Jurkat, Clone E6-1 (cell line): ENCODE measurements at regions not wholly inside any gene's neighbourhood (a gene's known extent, or its start where the extent isn't known, plus 50 kb on each side); places are given as distances from the start of the nearest gene placed in this dataset.

Source experiments
- DNase-seq: peaks from one replicate; pipeline ENCODE4 v3.0.0-alpha.2; 2011; ENCODE audit warnings: low read depth, low spot score
- H3K4me3 ChIP-seq: 2 replicates; pipeline ENCODE4 v1.5.1; 2011; ENCODE audit warnings: mild to moderate bottlenecking, low read length, control low read depth, moderate library complexity

DNA sequence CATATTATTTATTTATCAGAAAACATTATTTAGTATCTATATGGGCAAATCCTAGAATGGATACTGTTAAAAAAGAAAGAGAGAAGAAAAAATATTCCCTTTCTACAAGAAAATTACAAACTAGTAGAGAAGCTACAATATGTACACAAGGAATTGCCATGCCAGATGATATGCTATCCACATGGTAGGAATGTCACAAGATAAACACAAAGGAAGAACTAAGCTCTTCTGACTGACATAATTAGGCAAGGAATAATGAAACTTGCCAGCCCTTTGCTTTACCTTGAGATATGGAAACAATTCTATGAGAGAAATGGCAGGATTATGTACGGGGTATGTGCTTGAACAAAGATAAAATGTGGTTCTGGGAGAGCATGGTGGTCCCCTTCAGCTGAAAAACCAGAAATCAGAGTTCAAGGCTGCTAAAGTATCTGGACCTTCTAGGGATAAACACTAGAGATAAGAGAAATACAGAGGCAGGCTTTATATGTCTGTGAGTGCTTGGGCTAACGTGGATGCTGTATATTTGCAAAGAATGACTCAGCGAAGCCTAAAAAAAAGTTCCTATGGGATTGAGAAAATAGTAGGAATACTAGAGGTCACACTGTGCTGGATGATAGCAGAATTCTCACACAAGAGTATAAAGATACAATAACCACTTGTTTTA is 451.6 kb downstream of the TLE1 start:
- no peak for DNase-seq
- H3K4me3 ChIP-seq: no peak overlapping the region

DNA sequence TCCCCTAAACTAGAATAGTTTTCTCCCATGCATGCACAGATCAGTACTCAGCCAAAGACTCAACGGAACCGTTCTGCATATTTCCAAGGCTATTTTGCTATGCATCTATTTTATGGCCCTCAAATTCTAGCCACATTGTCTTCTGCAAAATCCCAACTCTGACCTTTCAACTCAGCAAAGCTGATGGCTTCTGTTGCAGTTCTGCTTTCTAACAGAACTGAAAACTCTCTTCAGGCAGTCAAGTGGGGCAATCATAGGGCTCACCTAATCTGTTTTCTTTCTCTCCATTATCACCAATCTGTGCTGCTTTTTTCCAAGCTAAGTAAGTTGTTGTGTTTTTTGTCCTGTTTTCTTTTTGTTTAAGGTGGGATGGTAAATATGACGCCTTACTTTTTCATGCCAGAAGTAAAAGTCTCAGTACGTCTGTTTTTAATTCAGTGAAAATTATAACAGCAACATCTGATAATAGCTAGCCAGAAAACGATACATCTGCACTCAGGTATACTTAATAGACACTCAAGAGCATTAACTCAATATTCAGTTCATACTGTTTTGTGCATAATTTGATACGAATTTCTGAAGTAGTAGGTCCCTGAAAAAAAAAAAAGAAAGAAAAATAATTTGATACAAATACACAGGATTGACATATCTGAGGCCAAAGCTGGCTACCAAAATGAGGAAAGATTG is 454.3 kb downstream of the TLE1 start:
- no peak overlapping the region for H3K4me3 ChIP-seq
- no peak for DNase-seq

DNA sequence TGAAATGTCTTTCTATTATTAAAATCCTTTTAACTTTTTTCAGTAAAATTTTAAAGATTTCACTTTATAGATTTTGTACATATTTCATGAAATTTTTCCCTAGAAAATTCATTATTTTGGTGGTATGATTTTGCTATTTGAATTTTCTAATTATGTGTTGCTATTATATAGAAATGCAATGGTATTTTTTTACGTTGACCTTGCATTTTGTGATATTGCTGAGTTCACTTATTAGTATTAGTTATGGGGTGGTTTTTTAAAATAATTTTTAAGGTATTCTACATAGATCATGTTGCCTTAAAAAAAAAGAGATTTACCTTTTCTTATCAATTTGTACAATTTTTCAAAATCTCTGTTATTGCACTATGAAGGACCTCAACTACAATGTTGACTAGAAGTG is 458.3 kb downstream of the TLE1 start:
- DNase-seq: no peak
- no peak overlapping the region for H3K4me3 ChIP-seq

DNA sequence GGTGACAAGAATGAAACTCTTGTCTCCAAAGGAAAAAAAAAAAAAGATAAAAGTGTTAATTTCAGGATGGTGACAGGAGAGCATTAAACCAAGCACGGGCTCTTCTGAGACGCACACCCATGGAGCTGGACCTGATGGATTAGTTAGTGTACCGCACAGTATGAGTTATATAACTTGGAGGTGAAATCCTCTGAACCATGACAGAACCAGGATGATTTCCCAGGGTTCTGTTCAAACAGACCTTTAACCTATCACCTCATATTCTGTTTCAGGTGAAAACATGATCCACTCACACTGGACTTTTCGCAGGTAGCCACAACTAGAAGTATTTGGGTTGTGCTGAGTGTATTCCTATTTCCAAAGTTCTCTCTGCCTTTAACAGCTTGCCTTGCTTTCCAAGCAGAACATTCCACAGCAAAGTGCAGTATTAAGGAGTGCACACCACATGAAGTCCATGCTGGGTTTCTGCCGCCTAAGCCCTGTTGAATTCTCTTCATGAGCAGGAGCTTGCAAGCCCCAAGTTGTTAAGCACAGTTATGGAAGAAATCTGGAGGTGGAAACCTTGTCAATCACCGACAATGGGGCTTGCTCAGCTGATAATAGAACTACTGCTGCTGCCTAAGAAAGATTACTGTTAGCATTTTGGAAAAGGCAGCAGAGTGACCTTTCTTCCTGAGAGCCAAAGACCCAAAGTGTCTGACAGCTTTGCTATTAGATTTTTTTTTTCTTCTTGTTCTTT is 461.7 kb downstream of the TLE1 start:
- H3K4me3 ChIP-seq: no peak overlapping the region
- DNase-seq: no peak

DNA sequence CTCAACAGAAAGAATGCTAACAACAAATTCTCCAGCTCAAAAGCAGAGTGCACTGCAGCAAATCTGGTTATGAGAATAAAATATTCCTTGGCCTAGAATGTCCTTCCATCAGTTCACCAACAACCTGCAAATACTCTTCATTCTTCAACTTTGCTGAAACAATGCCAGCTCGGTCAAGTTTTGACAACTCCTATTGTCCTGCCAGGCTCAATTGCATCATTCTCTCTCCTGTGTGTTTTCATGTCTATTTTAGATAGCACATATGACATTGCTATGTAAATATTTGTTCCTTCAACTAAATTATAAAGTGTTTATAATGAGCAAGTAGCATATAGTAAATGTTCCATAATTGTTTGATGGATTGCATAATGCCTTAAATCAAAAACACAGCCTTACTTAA is 463.8 kb downstream of the TLE1 start:
- no peak for DNase-seq
- H3K4me3 ChIP-seq: no peak overlapping the region

DNA sequence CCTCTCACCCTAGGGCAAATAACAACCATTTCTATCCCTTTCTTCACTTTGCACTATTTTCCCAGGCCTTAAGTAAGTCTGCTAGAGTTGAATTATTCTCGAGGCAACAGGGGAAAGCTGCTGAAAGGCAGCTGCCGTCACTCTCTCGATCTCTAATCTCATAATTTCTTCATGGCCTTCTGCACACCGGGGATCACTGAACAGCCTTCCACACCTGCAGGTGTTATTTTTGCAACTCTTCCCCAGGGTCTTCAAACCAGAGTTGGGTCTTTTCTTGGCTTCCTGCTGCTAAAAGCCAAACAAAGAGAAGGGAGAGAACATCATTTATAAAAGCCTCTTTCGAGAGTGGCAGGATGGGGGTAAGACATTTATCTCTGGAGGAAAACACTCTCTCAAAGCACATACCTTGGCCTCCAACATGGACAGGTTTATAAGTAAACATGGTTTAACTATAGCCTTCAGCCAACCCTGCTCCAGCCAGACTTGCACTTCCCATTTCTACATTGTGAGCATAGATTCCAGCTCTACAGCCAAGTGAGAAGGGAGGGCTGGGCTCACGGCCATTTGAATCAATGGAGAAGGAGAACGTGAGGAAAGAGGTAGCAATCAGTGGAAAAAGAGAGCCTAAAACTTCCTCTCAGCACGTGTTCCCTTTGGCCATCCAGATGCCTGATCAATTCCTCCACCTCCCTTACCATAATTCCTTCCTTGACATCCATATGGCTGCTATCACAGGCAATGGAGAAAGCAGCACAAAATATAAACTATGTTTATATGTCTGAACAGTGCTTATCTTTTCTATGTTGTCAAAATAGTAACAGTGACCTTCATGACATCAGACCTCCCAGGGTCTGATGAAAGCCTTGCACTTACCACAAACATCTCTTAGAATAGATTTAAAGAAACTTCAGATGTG is 464.9 kb downstream of the TLE1 start:
- H3K4me3 ChIP-seq: no peak overlapping the region
- DNase-seq: no peak

DNA sequence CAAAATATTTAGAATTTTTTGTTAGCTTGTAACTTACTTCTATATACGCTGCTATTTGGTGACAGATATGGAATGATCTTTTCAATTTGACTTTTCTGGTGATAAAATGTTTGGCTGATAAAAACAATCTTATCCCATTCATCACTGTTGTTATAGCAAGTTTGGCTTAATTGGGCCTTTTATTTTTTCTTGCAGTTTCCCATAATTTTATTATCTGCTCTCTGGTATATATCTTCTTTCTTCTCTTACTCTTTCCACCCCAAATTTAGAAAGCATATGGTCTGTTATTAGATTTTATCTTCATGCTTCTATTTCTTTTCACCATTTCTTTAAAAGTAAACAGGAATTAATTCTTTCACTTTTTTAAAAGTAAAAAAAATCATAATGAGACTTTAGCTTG is 474.4 kb downstream of the TLE1 start:
- H3K4me3 ChIP-seq: no peak overlapping the region
- no peak for DNase-seq

DNA sequence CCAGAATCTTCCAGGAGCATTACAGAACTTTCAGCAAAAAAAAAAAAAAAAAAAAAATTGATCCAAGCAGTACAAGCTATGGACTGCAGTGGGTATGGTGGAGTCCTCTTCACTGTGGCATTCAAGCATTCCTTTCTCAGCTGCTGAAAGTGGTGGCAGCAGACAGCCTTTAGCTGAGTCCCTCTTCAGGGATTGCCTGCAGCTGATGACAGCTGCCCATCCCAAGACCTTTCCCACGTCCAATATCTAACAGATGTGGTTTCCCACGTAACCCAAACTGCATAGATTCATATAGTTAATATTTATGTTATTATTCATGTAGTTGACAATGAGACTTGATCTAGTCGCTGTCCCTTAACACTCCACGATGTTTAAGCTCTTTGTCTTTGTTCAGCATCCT is 475.9 kb downstream of the TLE1 start:
- DNase-seq: no peak
- H3K4me3 ChIP-seq: no peak overlapping the region

DNA sequence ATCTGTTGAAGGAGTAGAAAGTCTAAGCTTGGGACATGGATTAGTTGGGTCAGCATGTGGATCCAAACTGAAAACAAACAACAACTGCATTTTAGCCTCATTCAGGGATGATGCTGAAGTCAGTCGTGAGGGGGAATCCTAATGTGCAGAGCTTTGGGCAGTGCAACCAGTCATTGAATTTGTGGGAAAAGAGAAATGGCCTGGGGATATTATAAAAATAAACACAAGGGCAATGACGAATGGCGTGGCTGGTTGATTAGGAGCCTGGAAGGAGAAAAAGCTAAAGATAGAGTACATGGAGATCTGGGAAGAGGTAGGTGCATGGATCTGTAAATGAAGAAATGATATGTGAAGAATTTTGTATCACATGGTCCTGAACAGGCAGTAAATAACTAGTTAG is 477.6 kb downstream of the TLE1 start:
- no peak for DNase-seq
- no peak overlapping the region for H3K4me3 ChIP-seq

DNA sequence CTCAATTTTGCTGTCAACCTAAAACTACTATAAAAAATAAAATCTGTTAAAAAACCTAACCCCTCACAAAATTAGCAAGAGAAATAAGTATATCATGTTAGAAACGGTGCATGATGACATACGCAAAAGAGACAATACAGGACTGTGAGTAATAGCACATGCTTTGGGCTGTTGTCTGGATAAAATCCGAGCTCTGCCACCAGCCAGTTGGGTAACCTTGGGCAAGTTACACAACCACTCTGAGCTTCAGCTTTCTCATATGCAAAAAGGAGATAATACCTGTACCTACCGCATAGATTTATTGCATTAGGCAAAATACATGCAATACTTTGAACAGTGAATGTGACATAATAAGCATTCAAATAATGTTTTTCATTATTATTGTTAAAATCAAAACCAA is 481.7 kb downstream of the TLE1 start:
- no peak for DNase-seq

DNA sequence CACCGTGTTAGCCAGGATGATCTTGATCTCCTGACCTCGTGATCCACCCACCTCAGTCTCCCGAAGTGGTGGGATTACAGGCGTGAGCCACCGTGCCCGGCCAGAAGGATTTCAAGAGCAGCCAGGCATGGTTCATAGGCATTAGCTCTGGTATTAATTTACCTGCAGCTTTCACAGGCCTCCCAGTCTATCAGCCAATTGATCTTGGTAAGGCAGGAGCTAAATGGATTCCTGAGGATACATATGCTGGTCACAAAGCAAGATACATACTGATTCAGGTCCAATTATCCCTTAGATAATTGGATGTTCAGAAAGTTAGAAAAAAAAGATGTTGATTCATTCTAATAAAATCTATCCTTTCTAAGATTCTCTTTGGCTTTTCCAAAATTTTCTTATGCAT is 487.1 kb downstream of the TLE1 start:
- no peak for DNase-seq

More for the DNA sequence above, 481.7 kb downstream of the TLE1 start:
- H3K4me3 ChIP-seq: no peak overlapping the region

DNA sequence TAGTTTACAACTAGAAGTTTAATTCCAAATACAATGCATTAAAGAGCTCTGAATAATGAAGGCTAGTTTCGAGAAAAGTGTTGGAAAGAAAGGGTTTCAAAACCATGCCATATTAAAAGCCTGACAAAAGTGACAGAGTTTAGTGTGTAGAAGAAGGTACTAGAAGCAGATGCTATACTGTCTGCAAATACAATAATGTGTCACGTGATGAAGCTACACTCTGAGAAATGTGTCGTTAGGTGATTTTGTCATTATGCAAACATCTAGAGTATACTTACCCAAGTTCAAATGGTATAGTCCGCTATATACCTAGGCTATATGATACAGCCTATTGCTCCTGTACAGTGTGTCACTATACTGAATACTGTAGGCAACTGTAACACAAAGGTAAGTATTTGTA is 494.1 kb downstream of the TLE1 start:
- no peak overlapping the region for H3K4me3 ChIP-seq
- no peak for DNase-seq

More for the DNA sequence above, 487.1 kb downstream of the TLE1 start:
- H3K4me3 ChIP-seq: no peak overlapping the region

DNA sequence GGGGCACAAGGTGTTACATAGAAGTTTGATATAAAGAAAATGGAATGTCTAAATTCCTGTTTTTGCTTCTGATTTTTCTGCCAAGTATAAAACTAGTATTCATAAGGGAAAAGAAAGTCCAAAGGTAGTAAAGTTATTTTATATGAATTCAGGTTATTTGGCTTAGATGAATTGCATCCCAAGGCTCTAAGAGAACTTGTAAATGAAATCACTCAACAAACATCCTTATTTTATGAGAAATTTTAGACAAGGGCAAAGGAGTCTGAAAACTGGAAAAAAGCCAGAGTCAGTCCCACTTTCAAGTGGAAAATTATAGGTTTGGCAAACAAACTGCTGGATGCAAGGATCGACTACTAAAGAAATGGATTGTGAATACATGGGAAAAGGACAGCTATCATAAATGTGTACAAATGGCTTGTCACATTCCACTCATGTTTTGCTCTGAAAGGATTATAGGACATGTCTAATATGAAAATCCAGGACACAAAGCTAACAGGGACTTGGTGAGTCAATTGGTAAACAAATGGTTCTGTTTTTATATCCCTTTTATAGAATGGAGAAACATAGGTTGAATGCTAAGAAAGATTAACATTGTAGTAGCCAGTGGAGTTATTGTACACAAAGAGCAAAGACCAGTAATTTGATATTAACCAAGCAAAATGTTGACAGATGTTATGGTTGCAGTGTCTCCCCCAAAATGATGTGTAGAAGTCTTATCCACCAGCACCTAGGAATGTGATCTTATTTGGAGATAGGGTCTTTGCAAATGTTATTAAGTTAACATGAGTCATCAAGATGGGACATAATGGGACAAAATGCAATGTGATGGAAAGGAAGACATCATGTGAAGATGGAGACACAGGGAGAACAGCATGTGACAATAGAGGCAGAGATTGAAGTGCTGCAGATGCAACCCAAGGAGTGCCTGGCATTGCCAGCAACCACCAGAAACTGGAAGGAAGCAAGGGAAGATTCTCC is 495.7 kb downstream of the TLE1 start:
- DNase-seq: no peak
- H3K4me3 ChIP-seq: no peak overlapping the region

DNA sequence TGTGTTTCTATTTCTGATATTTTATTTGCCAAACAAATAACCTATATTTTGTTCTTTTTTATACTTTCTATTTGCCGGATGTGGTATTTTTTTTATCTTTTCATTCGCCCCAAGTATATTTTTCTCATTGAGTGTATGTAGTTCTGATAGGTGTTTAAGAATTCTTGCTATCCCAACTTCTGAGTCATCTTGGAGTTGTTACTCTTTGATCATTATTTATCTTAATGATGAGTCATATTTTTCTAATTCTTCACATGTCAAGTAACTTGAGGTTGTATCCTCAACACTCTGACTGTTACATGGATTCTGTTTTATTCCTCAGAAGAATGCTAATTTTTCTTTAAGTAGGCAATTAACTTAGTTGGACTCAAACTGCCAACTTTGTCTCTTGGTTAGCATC is 498.1 kb downstream of the TLE1 start:
- DNase-seq: no peak
- no peak overlapping the region for H3K4me3 ChIP-seq

DNA sequence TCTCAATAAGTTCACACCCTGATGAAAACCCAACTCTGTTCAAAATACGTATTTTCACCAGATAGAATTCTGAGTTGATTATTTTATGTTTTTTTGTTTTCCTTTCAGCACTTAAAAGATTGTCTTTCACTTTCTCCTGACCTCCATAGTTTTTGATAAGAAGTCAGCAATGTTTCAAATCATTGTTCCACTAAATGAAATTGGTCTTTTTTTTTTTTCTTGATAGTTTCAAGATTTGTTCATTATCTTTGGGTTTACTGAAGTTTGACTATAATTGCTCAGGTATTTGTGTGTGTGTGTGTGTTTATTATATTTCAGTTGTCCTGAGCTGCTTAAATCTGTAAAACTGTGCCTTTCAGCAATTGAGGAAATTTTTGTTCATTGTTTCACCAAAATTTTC is 498.7 kb downstream of the TLE1 start:
- no peak for DNase-seq
- no peak overlapping the region for H3K4me3 ChIP-seq

DNA sequence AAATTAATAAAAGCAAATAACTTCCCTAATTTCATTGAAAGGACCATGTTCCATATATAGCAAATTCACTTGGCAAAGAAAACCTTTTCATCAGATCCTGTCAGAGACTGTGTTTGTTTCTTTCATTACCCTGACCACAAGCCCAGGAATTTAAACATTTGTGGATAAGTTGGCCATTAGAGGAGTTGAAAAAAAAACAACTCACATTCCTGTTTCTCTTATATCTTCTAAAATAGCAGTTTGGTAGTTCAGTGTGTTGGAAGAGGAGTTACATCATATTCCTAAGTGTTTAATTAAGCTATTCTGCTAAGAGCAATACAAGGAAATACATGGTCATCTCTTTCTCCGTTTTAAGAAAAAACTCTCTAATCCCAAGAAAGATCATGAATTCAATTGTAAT is 505.6 kb downstream of the TLE1 start:
- DNase-seq: no peak
- no peak overlapping the region for H3K4me3 ChIP-seq

DNA sequence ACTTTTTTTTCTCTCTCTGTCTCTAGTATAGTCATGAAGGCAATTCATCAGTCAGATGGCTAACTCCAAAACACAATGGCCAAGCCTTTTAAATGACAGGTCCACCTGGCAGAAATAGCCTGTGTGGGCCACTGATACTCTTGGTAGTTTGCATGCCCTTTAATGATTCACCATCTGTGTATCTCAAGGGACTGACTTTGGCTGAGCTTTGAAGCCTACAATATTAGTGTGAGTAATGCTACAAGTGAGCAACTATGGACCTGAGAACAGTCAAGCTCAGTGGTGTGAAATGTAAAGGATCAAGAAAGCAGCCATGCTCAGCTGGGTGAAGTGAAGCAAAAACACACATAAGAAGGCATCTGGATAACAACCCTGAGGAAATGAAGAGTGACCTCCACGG is 506.9 kb downstream of the TLE1 start:
- no peak for DNase-seq
- H3K4me3 ChIP-seq: no peak overlapping the region

DNA sequence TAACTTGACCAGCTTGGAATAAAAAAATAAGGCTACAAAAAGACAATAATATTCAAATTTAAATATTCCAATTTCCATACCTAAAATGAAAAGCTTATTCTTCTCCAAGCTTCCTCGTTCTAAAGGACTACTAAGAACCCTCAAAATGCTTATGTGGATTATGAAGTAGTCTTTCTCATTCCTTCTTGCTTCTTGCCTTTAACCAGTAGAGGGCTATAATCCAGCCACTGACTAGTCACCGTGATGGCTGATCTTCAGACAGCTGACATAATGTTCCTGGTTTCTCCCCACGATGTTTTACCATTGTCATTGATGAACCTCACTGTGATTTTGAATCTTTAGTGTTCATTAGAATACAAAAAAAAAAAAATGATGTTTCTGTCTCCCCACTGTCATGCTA is 515.3 kb downstream of the TLE1 start:
- H3K4me3 ChIP-seq: no peak overlapping the region
- no peak for DNase-seq
